Transverse colon (tissue), 4 donors: ENCODE measurements at regions not wholly inside any gene's neighbourhood (a gene's known extent, or its start where the extent isn't known, plus 50 kb on each side); places are given as distances from the start of the nearest gene placed in this dataset.

Experiments
- CTCF ChIP-seq, 5 experiments: fragments of 200-600 bp in 3 of 5; fragments of 450-650 bp in 2 of 5; sonication (generic) in 3 of 5; IDR thresholded peaks; 1 replicate in 2 of 5; 2 replicates in 3 of 5; pipeline ENCODE4 v1.5.1; 2016 to 2017; ENCODE audit warnings: antibody characterized with exemption in 5 of 5, inconsistent platforms in 3 of 5, mild to moderate bottlenecking in 2 of 5, moderate library complexity in 1 of 5
- POLR2A ChIP-seq: fragments of 450-650 bp; IDR thresholded peaks from one replicate; pipeline ENCODE4 v1.6.1; 2016; ENCODE audit warnings: antibody characterized with exemption, mild to moderate bottlenecking, moderate library complexity
- POLR2AphosphoS5 ChIP-seq, 3 donors: sonication (generic); formaldehyde crosslinking; IDR thresholded peaks; one replicate each; pipeline ENCODE4 v1.6.1; 2016; ENCODE audit warnings: antibody characterized with exemption in 3 of 3

GRCh38 chr2:17149945-17150344, 368.3 kb downstream of the RAD51AP2 start:
- no peak for TF ChIP-seq POLR2AphosphoS5 (IDR thresholded peaks at IDR 0.05)
- no peak for TF ChIP-seq CTCF (IDR thresholded peaks at IDR 0.05)
- no peak for TF ChIP-seq POLR2A
